OCI-LY1 (cell line): ENCODE measurements at regions not wholly inside any gene's neighbourhood (a gene's known extent, or its start where the extent isn't known, plus 50 kb on each side); places are given as distances from the start of the nearest gene placed in this dataset.

Experiments
- EZH2 ChIP-seq: fragments of 200-600 bp; sonication (generic), shearing (Covaris generic); IDR thresholded peaks from 2 replicates; pipeline ENCODE4 v1.8.0; 2017; ENCODE audit warnings: borderline replicate concordance, mixed run types, mild to moderate bottlenecking, antibody characterized with exemption, low read length, moderate library complexity, mixed read lengths
- TF ChIP-seq, protein P1 (sequence below): fragments of 200-600 bp; sonication (generic), shearing (Covaris generic); IDR thresholded peaks from 2 replicates; pipeline ENCODE4 v1.5.1; 2017; ENCODE audit warnings: mild to moderate bottlenecking, antibody characterized with exemption, low read length, moderate library complexity, mixed read lengths

DNA sequence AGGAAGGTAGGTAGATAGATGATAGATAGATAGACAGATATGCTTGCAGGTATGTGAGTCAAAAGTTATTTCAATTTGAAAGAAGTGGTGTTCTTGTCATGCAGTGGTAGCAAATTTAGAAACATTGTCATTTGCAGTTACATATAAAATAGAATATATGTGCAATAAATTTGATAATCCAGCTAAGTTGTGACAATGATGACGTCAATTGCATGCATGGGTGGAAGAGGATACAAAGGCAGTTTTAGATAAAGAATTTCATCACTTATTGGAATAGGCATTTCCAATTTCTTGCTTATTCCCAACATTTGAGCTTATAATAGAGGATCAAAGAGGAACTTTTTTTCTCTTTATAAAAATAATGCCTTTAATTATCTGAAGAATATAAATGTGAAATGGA lies 99.2 kb upstream of the KCNJ16 start:
- TF ChIP-seq, protein P1, sequence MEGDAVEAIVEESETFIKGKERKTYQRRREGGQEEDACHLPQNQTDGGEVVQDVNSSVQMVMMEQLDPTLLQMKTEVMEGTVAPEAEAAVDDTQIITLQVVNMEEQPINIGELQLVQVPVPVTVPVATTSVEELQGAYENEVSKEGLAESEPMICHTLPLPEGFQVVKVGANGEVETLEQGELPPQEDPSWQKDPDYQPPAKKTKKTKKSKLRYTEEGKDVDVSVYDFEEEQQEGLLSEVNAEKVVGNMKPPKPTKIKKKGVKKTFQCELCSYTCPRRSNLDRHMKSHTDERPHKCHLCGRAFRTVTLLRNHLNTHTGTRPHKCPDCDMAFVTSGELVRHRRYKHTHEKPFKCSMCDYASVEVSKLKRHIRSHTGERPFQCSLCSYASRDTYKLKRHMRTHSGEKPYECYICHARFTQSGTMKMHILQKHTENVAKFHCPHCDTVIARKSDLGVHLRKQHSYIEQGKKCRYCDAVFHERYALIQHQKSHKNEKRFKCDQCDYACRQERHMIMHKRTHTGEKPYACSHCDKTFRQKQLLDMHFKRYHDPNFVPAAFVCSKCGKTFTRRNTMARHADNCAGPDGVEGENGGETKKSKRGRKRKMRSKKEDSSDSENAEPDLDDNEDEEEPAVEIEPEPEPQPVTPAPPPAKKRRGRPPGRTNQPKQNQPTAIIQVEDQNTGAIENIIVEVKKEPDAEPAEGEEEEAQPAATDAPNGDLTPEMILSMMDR, result no peak
- no peak for TF ChIP-seq EZH2
